ENCODE measurements at regions not wholly inside any gene's neighbourhood (a gene's known extent, or its start where the extent isn't known, plus 50 kb on each side); places are given as distances from the start of the nearest gene placed in this dataset.
"Not testable (repeated sequence)": the region's sequence is repeated elsewhere in the genome, so short reads cannot be mapped to it uniquely, and the experiment has no call there.

DNA sequence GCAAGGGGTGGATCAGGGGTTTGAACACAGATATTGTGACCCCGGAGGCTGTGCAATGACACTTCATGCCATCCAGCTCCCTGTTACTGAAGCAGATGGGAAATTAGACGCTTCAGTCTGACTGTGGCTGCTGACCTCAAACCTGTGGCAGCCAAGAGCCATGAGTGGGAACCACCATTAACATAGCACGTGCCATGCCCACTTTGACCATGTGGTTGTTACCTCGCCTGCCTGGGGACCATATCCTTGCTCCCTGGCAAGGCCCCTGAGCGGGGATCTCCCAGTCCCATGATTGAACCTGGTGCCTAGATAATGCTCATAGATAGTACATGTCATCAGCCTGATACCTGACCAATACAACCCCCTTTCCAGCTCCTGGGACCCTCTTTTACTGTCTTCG lies 68.9 kb downstream of the CYP26B1 start:
- no peak for DNase-seq

DNA sequence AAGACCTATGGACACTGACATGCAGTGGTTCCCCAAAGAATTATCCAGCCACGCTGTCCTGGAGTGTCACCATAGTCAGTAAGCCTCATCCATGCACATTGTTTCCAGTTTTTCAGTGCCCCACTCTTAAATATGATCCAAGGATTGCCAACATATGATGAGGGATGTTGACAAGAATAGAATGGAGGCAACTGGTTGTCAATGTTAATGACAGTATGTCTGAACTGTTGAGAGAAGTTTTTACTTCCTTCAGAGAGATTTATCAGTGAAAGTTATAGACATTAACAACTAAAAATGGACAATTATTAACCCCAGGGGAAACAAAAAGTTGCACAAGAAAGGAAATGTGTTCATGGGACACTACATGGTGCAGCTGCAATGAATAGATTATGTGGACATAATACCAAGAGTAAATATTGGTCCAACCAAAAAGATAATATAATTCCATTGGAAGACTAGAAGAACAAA lies 69.9 kb downstream of the CYP26B1 start:
- DNase-seq = no peak

DNA sequence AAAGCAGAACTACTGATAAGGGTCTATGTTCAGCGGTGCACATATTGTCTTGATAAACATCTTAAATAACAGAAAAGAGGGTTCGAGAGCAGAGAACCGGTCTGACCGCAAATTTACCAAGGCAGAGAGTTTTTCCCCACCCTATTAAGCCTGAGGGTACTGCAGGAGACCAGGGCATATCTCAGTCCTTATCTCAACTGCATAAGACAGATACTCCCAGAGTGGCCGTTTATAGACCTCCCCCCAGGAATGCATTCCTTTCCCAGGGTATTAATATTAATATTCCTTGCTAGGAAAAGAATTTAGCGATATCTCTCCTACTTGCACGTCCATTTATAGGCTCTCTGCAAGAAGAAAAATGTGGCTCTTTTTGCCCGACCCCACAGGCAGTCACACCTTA lies 74.3 kb downstream of the CYP26B1 start:
- DNase-seq = not testable (repeated sequence)

DNA sequence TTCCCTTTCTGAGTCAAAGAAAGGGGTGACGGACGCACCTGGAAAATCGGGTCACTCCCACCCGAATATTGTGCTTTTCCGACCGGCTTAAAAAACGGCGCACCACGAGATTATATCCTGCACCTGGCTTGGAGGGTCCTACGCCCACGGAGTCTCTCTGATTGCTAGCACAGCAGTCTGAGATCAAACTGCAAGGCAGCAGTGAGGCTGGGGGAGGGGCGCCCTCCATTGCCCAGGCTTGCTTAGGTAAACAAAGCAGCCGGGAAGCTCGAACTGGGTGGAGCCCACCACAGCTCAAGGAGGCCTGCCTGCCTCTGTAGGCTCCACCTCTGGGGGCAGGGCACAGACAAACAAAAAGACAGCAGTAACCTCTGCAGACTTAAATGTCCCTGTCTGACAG lies 83.5 kb downstream of the CYP26B1 start:
- DNase-seq = not testable (repeated sequence)

DNA sequence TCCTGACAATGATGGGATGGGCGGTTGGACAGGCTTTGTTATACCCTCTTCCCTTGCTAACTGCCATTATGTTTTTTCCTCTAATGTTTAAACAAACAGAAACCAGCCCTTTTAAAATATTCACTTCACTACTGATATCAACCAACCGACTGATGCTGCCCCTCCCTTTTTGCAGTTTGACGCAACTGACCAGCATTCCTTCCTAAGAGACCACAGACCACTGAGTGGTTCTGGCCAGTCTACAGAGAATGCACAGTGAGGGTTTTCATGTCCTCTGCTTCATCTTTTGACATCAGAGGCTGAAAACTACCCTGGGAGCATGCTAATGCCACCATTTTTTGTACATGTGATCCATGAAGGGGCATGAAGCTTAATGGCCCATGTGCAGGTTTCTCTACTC lies 85.3 kb downstream of the CYP26B1 start:
- no peak for DNase-seq

DNA sequence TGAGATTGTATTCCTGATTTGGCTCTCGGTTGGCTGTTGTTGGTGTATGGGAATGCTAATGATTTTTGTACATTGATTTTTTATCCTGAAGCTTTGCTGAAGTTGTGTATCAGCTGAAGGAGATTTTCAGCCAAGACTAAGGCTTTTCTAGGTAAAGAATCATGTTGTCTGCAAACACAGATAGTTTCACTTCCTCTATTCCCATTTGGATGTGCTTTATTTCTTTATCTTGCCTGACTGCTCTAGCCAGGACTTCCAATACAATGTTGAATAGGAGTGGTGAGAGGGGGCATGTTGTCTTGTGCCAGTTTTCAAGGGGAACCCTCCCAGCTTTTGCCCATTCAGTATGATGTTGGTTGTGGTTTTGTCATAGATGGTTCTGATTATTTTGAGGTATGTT lies 90.4 kb downstream of the CYP26B1 start:
- no peak for DNase-seq

DNA sequence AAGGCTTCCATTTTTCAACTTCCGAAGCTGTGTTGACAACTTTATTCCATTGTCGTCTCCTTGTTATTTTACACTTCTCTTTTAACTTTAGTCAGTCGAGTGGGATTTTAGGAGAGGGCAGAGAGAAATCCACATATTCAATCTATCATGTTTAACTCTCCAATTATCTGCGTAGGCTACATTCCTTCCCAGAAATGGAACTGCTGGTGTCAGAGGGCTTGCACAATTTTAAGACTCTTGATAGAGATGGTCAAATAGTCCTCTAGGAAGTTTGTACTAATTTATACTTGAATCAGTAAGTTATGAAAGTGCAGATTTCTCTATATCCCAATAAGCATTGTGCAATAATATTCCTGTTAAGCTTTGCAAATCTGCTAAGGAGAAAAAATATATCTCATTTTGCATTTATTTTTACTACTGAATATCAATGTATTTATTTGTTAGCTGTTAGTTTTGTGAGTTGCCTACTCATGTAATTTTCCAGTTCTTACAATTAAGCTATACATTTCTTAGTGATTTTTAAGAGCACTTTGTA lies 95.6 kb downstream of the CYP26B1 start:
- no peak for DNase-seq

DNA sequence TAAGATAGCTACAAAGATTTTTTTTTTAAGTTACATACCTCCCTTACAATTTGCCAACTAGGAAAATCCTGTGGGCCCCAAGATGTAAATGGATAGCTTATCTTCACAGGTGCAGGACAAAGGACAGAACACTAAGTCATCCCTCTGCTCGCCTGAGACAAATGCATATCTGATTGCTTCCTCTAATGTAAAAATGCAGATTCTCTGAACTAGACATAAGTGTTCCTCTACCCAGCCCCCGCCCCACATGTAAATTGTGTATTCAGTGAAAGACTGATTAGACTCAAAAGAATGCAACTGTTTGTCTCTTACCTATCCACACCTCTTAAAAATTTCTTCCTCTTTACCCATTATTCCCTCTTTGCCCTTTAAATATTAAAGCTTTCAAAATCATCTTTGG lies 96.5 kb downstream of the CYP26B1 start:
- DNase-seq = no peak

DNA sequence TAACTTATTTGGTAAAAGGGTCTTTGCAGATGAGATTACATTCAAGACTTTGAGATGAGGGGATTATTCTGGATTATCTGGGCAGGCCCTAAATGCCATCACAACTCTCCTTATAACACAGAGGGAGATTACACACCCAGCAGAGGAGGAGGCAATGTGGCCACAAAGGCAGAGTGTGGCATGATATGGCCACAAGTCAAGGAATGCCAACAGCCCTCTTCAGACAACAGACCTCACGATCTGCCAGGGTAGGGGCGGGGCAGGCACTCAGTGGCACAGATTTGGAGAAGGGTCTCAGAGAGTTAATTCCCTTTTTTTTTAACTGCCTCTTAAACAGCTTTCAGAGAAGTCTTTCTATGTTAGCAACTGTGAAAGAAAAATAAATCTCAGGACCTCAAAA lies 96.9 kb downstream of the CYP26B1 start:
- DNase-seq = no peak

DNA sequence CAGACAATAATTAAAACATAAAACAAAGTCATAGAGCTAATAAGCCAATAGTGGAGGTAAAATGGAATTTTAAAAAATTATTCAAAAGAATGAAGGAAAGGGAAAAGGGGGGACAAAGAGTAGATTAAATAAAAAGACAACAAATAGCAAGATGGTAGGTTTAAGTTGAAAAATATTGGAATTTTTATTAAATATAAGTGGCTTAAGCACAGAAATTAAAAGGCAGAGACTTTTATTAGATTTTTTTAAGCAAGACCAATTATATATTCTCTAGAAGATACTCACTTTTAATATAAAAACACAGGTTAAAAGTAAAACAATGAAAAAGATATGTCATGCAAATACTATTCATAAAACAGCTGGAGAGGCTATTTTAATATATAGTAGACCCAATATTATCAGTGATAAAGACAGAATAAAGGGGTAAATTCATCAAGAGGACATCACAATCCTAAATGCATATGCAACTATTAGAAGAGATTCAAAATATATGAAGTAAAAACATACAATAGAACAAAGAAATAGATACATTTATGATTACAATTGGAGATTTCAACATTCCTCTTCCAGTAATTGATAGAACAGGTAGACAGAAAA lies 98.7 kb downstream of the CYP26B1 start:
- no peak for DNase-seq

DNA sequence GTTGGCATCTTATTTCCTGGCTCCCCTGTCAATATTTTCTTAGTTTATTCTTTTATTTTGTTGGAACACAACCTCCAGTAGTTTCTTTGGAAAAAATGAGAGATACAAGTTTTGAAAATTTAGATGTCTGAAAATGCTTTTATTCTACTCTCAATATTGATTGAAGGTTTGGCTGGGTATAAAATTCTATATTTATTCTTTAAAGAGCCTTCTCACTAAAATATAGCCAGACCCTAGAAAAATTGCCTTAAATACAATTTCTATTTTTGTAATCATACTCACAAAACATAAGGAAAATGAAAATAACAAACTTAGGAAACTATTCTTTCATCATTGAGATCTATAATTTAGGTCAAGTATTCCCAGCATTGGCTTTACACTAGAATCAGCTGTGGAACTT lies 103.7 kb downstream of the CYP26B1 start:
- no peak for DNase-seq

DNA sequence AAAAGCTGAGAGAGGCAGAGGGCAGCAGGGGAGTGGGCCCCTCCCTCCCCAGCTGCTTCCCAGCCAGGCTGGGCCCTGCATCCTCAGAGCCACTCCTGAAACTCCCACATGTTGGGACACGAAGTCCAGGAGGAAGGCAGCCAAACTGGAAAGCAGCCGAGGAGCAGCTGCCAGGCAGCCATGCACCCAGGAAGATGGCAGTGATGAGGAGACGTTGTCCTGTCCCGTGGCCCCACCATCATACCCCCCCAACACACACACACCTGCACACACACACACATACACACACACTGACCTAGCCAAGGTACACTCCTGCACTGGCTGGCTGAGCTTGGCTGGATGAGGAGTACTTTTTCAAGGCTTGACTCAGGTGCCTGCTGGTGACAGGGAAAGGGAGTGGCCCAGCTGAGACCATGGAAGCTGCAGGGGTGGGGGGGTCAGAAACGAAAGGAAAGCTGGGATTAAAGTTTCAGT lies 106.0 kb downstream of the CYP26B1 start:
- DNase-seq = no peak

DNA sequence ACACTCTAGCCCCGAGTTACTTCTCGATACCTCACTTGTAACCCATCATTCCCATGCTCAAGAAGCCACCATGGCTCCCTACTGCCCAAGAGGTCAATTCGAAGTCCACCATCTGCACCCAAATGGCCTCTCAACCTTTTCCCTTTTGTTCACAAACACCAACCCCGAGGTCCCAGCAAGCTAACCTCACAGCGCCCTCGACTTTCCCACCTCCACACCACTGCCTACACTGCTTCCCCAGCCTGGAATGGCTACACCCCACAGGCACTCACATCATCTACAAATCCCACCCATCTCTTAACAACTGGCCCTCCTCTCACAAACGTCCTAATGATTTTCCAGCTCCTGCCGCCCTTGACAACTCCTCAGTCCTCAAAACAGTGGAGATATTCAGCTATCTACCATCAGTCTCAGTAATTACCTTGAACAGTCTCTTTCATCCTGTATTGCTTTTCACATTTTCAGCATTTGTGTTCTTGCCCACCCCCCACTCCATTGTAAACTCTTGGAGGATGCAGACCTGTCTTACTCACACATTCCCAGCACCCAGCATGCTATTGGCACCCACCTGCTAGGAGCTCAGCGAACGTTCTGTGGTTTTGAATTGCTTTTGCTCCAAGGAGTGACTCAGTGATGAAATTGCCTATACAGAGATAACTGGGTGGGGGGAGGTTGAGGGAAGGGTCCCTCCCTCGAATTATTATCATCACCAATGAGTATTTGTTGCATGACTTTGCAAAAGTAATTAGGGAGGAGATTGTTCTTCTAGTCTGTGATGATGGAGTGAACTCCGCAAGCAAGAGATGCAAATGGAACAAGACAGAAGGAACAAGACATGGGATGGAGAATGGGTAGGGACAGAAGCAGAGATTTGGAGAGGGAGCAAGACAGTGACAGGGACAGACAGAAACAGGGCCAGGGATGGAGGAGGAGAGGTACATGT lies 106.8 kb downstream of the CYP26B1 start:
- DNase-seq = no peak

DNA sequence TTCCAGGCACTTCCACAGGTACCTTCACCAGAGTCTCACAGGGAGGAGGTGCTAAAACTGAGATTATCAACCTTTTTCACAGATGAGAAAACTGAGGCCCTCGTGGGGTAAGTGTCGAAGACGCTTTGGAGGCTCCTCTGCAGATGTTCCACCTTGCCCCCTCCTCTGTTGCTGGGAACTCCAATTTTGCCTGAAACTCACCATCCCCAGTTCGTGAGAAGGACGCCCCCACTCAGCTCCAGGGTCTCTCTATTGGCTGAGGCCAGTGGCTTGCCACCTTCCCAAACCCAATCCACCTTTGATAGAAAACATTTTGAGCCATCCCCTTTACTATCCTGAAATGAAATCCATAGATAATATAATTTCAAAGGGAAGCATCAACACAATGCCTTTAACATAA lies 109.1 kb downstream of the CYP26B1 start:
- no peak for DNase-seq

DNA sequence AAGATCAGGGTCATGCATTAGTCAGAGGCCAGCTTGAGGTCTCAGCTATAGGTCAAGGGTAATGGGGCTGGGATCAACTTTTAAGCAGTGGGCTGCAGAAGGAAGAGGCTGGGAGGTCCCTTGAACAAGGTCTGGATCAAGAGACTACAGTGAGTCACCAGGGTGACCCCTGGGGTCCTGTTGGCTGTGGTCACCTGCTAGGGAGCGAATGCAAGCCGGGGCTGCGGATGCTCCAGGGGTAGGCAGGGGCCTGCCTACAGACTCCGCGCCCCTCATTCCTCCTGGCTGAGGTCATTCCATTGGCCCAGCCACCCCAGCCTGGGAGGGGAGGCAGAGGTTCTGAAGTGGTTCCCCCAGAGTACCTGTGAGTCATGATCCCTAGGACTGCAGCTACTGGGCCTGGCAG lies 110.4 kb downstream of the CYP26B1 start:
- no peak for DNase-seq

DNA sequence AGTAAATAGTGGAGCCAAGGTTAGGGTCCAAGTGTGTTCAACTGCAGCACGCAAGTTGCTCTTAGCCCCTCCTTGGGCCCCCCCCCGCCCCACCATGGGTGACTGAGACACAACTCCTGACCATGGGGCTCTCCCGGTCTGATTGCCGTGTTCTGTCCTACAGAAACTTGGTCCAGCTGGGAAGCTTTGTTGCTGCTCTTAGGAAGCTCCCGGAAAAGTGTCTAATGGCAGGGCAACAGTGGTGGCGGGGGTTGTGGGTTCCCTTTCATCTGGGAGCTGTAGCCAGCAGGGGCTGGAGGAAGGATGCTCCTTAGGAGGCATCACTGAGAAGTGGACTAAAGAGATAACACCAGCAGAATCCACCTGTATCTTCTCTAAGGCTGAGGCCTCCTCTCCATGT lies 111.1 kb downstream of the CYP26B1 start:
- DNase-seq = no peak

DNA sequence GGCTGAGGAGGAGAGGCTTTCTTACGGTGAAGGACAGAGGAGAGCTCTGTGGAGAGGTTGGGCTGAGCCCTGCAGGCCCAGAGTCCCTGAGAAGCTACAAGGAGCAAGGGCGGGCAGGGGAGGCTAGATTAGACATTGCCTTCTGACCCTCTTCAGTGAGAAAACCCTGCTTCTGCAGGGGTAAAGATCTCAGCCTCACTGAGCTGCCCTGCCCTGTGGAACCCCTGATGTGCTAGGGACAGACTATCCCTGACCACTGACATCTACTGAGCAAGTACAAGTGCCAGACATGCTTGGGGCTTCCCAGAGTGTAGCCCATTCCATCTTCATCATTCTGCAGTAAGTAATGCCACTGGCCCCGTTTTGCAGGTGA lies 111.5 kb downstream of the CYP26B1 start:
- DNase-seq = no peak

DNA sequence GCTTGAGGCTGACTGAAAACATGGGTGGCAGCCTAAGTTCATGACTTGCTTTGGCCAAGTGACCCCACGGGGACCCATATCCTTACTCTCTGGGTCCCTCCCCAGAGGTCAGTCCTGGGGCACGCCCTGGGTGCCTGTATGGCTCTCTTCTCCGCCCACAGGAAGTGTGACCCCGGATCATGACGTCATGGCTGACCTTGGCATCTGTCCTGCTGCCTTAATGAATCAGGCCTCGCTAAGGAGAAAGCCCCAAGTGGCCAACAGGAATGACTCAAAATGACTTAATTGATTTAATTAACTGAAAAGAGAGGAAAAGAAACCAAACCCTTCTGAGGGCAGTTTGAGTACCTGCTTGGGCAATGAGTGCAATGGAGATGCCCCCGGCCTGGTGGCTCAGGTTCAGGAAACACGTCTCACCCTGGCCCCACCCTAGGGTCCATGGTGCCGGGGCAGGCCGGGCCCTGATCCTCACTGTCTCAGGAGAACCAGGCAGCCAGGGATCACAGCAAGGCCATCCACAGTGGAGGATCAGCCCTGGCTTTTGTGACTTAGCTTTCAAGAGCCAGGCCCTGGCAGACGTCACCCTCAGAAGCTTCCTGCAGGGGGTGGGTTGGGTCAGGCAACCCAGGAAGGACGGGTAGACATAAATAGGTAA lies 112.0 kb downstream of the CYP26B1 start:
- DNase-seq = no peak

DNA sequence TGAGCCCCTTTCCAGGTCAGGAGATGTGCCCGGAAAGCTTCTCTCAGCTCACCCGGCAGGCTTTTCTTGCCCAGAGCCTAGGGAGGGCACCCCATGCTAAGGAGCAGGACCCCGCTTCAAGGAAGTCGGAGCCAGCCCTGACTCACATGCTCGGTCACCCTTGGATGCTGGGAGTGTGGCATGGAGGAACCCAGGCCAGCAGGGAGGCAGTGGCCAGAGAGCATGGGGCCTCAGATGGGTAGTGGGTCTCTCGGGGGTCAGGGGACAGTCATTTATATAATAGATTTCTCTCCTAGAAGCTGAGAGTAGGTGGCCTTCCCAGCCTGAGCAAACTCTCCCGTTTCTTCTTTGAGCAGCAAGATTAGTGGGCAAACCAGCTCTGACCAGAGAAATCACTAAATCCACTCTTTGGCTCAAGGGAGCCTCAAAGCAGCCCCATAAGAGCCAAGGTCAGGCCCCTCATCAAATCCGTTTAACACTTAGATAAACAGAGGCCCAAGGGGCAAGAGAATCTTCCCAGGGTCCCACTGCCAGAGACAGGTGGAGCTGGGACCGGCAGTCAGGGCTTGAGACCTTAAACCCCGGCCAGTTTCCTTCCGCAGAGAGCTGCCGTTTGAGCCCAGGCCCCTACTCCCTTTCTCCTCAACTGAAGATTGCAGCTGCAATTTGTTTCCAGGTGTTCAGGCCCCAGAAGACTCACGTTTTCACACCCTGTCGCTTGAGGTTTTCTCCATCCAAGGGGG lies 113.1 kb downstream of the CYP26B1 start:
- no peak for DNase-seq

DNA sequence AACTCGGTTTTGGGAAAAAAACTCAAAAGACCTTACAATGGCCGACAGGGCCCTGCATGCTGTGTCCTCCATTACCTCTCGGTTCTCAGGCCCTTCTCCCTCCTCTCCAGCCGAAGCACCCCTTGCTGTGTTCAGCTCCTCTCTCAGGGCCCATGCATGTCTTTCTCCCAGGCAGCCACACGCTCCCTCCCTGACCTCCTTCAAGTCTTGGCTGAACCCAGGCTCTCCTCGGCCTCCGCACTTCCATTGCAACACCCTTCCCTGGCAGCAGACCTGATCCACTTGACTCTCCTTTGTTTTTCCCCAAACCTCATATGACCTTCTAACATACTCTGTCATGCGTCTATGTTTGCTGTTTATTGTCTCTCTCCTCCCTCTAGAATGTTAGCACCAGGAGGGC lies 114.0 kb downstream of the CYP26B1 start:
- no peak for DNase-seq

DNA sequence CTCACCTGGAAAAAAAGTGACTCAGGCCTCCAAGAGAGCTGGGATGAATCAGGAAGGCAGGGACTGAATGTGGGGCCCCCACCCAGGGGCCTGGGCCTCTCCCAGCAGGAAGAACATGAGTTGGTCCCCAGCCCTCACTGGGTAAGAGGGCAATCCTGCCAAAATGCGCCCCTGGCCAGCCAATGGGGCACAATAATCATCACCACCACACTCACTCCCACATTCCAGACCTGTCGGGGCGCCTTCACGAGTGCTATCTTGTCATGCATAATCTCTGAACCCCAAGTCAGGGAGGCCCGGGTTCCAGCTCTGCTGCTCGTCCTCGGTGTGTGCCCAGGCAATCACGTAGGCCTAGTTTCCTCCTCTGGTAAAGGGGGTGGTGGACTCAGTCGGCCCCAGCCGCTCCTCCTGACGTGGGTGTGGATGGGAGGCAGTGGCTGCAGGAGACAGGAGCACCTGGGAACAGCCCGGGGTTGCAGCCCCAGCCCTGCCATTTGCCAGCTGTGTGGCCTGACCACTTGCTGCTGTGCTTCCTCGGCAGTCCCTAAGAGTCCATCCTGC lies 115.1 kb downstream of the CYP26B1 start:
- no peak for DNase-seq

DNA sequence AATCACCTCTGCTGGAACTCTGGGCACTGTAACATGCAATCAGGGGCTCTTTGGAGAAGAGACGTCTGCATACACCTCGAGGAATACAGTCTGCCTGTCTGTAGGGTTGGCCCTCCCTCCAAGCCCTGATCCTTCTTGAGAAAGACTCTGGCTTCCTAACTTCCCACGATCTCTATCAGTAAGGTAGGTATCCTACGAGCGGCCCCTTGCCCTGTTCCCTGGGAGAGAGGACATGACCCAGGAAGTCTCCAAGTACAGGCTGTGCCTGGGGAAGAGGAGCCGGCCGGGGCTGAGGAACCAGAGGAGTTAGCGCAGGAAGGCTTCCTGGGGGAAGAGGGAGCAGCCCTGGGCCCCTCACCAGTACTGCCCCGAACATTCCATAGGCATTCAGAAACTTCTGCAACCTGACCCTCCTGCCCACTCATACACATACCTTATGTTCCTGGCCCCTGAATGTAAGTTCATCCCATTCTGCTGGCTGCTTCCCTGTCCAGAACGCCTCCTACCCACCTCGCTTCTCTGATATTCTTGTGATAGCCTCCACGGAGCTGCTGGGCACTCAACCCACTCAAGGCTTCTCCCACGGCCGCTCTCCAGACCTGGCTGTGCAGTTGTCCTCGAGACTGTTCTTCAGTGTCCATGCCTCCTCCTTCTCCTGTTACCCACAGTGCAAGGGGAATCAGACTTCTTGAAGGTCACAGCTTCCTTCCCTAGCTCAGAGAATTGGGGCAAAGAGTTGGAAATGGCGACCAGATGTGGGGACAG lies 116.1 kb downstream of the CYP26B1 start:
- DNase-seq = no peak
